IPS-11a (cell line): ENCODE measurements at regions not wholly inside any gene's neighbourhood (a gene's known extent, or its start where the extent isn't known, plus 50 kb on each side); places are given as distances from the start of the nearest gene placed in this dataset.

Source experiments
- H3K4me3 ChIP-seq: one replicate; pipeline ENCODE4 v1.5.1; 2013; ENCODE audit warnings: low read depth, low read length, control low read depth

DNA sequence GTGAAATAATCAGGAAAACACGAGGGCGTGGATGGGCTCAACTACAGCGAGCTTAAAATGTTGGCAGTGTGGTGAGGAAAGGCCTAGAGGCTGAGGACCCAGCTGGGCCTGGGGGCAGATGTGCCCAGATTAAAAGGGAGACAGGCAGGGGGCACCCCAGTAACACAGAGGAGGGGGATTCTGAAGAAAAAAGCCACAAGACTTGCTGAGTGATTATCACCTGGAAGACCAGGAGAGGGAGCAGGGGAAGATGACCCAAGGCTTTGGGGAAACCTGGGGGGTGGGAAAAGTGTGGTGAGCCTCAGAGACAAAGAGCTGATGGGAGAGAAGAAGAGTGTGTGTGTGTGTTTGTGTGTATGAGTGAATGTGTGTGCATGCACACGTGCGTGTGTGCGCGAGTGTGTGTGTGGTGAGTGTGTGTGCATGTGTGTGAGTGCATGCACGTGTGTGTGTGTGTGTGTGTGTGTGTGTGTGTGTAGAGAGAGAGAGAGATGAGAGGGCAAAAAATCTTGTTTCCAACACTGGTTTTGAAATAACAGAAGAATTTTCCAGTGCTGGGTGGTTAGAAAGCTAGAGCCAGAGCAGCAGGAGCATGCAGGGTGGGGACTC lies 500.5 kb downstream of the BUD13 start:
- no peak overlapping the region for H3K4me3 ChIP-seq

DNA sequence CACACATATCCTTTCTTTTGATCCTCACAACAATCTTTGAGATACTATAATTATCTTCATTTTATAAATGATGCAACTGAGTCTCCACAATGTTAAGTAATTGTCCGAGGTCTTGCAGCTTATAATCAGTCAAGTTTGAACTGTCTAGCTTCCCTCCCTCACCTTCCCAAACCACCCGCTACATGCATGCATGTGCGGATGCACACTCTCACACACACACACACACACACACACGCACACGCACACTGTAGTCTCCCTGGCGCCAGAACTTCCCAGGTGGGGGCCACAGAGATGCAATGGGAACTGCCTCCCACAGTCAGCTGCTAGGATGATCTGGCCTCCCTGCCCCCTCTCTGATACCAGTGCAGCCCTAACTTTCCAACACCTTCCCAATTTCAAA lies 501.3 kb downstream of the BUD13 start:
- no peak overlapping the region for H3K4me3 ChIP-seq

DNA sequence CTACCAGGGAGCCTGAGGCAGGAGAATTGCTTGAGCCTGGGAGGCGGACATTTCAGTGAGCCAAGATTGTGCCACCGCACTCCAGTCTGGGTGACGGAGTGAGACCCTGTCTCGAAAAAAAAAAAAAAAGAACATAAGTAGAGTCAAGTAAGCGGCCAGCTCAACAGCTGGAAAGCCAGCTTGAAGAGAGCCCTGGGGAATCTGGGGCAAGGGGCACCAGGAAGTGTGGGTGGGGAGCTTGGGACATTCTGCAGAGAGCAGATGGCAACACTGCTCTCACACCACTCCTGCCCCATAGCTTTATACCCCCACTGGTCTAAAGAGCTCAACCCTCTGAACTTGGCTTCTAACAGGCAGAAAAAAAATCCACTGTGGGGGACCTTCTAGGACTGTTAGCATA lies 505.6 kb downstream of the BUD13 start:
- H3K4me3 ChIP-seq = no peak overlapping the region

DNA sequence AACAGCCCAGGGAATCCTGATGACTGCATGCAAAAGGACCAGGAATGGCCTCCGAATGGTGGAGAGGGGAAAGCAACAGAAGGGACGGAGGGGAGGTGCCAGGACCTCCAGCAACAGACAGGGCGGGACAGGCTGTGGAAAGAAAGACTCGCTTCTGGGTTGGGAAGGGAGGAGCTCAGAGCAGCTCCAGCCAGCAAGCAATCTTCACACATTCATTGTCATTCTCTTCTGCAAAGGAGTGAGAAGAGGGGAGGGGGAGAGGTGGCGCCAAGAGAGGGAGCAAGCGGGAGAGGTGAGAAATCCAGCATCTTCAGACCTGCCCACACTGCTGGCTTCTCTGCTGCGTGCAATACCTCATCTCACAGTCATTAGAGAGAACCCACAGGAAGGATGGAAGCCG lies 509.0 kb downstream of the BUD13 start:
- H3K4me3 ChIP-seq = no peak overlapping the region

DNA sequence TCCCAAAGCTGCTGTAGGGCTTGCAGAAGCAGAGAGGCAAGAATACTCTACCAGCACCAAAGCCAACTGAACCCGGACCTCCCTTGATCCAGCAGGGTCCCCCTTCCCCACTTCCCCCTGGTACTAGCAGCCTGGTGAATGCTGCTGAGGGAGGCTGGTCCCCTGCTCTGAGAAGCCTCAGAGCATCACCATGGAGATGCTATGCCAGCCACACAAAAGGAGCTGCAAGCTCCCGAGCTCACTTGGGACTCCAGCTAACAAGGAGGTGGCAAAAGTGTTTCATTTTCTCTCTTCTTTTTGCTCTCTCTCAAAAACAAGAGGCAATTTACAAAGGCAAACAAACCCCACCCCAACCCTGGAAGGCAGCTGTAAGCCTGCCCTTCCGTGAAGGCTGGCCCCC lies 509.8 kb downstream of the BUD13 start:
- H3K4me3 ChIP-seq = no peak overlapping the region

DNA sequence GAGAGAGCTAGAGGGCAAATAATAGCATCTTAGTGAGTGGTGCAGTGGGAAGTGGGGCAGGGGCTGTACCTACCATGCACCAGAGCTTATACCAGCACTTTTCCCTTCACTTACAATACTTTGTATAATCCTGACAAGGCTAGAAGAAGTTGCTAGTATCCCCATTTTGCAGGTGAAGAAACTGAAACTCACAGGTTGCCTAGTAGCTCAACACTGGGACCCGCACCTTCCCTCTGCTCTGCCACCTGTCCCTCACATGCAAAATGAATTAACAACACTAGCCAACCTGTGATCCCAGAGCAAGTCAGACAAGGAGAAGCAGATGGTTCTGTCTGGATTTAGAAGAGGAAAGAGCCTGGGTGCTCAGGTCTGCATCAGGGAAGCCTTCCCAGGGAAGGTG lies 510.4 kb downstream of the BUD13 start:
- no peak overlapping the region for H3K4me3 ChIP-seq

DNA sequence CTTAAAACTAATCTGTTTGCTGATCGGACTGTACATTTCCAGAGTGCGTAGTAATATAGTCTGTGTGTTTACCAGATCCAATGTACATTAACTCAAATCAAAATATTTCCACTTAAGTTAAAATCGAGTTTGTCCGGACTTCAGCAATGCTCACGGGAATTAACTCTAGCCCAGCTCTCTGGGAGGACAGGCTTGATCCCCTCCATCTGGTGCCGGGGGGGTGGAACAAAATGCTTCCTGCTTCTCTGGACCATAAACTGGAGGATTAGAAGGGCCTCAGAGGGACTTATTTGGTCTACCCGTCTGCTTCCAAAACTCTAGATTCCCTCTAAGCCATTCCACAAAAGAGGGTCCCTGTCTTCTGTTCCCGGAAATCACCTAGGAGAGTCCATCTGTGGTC lies 511.2 kb downstream of the BUD13 start:
- no peak overlapping the region for H3K4me3 ChIP-seq

DNA sequence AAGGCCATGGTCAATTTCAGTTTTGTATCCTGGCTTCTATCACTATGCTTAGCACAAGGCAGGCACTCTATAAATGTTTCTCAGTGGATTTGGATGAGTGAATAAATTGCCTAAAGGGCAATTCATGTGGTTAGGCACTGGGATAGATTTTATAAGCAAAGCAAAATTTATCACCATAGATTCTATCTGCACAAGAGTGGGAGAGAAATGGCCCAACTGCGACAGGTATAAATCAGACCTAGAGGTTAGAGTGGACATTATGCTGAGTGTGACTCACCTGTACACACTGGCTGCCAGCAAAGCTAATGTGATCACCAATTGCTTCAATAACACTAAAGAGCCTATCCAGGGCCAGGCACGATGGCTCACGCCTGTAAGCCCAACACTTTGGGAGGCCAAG lies 514.0 kb downstream of the BUD13 start:
- H3K4me3 ChIP-seq = no peak overlapping the region

DNA sequence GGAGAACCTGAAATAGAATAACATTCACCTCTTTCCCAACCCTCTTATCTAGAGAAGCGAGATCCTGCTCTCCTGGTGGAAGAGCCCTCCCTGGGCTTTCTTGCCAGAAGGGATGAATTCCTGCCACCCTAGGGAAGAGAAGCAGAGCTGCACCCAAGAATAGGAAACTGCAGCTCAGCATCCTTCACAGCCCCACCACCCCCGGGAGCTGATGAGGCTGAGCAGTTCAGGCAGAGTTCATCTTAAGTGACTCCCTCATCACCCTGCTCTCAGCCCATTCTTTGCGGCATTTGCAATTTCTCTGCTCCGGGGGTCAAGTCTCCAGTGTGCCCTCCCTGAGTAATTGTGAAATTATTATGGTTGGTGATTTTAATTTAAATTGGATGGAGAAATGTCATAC lies 514.9 kb downstream of the BUD13 start:
- no peak overlapping the region for H3K4me3 ChIP-seq

DNA sequence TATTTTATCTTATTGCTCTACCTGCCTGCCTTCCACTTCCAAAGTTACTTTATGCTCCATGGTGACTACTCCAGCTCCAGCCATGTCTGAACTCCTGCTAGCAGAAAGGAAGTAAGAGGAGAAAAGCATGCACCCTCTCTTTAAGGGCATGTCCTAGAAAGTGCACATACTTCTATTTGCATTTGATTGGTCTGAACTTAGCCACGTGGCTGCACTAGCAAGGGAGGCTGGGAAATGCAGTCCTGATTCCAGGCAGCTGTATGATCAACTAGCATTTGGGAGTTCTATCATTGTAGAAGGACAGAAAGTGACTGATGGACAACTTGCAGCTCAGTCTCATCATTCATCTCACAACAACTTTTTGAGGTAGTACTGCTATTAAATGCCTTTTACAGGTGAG lies 515.7 kb downstream of the BUD13 start:
- no peak overlapping the region for H3K4me3 ChIP-seq

DNA sequence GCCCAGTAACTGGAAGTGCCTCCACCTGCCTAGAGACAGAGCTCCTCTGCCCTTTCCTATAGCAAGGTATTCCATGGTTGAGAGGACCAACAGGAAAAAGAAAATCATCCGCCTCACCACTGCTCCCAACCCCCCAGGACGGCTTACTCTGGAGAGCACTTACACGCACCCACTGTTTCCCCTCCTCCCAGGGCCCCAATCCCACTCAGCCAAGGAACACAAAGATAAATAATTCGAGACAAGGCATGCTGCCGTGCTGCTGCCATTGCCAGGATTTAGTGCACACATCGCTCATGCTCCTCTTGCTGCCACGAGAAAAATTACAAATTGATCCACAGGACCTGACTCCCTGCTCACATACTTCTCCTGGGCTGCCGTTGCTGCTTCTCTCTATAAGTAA lies 516.6 kb downstream of the BUD13 start:
- no peak overlapping the region for H3K4me3 ChIP-seq

DNA sequence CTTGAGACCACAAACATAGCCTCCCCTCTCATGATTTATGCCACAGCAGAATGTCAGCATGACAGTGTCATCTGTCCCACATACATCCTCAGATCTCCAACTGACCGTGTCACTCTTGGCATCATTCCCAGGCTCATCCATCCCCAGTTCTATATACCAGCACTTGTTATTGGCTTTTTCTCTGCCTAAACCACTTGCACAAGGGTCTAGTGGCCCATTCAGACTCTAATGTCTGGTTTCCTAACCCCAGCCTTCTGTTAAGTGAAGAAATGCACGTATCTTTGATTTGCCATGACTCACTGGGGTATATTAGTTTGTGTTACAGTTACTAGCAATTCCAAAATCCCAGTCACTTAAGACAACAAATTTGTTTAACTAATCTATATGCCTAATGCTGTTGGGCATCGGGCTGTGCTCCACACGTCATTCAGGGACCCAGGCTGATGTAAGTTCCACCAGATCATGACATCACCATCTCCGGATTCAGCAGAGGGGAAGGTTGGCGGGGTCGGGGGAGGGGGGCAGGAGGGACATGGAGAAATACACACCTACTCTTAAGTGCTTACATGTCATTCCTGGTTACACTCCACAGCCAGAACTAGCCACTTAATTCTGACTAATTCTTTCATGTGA lies 517.4 kb downstream of the BUD13 start:
- no peak overlapping the region for H3K4me3 ChIP-seq

DNA sequence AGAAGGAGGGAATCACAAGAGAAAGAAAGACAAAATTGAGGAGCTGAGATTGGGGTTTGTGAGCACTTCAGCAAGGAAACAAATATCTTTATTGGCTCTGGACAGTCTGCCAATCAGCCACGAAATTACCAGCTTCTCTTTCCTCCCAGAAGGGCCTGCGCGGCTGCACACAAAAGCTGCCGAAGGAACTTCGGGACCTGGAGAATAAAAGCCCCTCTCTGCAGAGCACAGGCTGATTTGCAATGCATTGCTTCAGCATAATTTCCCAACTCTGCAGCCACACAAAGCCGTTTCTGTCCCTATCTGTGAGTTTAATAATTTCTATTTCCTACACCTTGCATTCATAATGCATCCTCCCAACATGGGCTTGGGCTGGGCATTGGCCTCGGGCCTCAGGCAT lies 522.6 kb downstream of the BUD13 start:
- no peak overlapping the region for H3K4me3 ChIP-seq

DNA sequence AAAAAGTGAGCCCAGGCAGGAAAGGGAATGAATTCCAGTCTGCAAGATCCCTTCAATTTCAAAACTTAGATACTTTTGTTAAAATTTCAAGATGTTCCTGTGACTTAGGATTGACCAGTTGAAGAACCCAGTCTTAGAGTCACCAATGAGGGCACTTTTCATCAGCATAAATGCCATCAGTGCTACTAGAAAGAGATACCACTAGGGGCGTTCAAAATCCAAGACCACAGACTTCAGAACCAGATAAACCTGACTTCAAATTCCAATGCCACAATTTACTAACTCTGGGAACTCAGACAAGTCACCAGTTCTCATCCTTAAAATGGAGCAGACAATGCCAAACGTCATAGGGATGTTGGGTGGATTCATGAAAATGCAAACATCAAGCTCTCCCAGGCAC lies 523.2 kb downstream of the BUD13 start:
- no peak overlapping the region for H3K4me3 ChIP-seq

DNA sequence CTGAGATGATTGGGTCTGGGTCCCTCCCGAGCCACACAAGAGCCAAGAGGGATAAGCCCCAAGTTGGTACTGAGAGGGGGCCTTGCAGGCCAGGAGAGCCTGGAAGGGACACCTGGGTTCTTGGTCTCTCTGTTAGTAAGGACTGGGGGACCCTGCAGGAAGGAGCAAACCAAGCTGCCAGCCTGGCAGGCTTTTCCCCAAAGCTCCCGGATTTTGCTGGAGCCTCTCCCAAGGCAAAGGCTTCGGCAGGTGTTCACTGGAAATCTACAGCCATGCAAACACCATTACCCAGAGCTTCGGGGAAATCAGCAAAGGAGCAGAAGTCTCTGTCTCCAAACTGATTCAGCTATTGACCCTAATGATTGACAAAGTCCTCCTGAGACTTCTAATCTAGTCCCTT lies 527.9 kb downstream of the BUD13 start:
- H3K4me3 ChIP-seq = no peak overlapping the region

DNA sequence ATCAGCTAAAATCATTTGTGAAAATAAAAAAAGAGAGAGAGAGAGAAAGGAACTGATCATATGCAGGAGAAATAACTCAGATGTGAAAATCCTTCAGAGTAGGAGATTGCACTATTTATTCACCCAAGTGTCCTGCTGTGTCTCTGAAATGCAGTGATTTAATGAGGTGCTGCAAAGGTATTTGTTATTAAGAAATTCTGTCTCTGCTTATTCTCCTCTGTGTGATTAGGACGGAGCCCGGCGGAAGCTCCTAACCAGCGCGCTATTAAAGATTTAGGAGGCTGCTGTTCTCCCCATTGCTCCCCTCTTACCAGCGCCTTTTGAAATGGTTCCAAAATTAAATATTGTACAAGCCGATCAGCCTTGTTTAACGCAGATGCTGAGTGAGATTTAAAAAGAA lies 528.3 kb downstream of the BUD13 start:
- H3K4me3 ChIP-seq = no peak overlapping the region

DNA sequence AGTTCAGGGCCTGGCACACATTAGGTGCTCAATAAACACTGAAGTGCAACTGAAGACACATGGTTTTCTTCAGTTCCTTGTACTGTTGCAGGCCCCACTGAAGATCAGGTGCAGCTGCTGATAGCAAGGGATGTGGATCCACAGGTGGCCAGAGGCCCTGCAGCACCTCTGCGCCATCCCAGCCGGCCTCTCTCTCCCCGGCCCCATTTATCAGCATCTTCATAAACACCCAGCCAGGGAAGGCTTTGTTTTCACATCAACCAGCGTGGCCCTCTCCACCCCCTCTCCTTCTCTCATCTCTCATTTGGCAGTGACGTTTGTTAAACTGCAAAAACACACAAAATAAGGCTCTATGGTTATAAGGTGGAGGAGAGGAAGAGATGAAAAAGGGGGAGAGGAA lies 528.8 kb downstream of the BUD13 start:
- no peak overlapping the region for H3K4me3 ChIP-seq

DNA sequence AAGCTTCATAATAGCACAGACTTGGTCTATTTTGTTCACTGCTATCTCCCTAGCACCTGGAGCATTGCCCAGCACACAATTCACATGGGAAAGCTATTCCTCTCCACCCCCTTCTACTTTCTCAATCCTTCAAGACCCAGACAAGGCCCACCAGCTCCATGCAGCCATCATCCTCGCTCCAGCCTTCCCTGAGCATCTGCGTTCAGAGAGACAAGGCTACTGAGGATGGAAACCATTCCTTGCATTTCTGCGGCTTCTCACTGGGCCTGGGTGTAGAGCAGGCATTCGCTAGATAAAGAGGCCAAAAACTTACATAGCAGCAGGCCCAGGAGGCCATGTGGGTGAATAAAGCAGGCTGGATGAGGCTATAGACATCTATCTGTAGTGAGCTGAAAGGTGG lies 530.8 kb downstream of the BUD13 start:
- H3K4me3 ChIP-seq = no peak overlapping the region

DNA sequence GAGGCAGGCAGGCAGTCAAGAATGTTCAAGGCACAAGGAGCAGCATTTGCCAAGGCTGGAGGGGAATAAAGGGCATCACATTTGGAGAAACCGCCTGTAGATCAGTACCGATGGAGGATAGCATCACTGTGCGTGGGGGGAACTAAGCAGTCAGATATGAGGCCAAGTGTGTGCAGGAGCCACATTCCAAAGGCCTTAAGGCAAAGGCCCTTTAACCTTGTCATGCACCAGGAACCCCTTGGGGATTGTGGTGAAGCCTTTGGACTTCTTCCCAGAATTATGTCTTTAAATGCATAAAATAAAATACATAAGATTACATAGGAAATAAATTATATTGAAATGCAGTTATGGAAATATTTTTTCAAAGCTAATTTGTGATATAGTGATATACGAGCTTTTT lies 532.1 kb downstream of the BUD13 start:
- no peak overlapping the region for H3K4me3 ChIP-seq

DNA sequence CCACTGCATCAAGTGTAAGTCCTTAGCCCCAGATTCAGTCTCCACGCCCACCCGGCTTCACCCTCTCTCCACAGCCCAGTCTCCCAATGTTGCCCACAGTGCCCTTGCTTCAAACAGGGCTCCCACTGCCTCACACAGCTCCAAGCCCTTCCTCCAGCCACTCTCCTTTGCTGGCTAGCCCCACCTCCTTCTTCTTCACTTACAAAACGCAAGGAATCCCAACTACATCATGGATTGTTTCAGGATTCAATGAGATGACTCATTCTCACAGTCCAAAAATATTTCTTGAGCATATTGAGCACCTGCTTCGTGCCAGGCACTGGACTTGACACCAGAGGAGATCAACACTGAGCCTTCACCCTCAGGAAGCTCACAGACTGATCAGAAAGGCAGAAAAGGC lies 533.5 kb downstream of the BUD13 start:
- no peak overlapping the region for H3K4me3 ChIP-seq

DNA sequence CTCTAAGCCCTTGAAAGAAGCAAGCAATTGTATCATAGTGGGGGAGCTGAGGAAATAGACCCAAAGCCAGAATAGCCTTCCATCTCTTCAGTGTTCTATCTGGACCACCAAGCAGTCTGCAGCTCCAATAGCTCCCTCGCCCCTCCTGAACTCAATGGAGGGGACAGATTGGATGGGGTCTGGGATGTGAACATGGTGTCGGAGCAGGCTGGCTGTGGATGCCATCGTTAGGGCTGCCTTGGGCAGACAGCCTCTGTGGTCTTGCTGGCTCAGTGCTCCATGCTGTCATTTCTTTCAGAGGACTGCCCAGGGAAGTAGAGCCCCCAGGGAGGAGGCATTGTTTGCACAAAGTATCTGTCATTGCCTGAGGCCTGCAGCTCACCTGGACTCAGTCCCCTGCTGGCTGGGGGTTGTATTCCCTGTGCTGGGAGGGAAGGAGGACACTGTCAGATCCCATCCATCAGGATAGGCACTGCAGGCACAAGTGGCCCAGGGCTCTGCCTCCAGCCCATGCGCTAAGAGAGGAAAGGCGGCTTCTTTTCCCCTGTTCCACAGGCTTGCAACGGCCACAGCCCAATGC lies 537.7 kb downstream of the BUD13 start:
- no peak overlapping the region for H3K4me3 ChIP-seq

DNA sequence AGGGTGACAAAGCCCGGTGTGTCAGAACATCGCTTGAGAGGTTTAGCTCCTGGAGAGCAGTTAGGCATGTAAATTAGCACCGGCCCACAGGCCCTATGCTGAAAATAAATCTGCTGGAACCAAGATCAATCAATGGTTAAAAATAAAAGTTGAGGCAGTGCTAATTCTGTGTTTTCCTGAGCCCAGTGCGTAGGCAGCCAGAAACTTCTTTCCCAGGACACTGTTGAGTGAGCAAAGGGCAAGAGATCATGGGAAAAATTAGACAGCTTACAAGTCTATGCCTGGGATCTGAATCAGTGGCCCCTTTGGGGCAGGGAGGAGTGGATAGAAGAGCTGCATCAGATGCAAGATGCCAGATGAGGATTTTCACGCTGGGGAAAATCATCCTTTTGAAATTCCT lies 539.2 kb downstream of the BUD13 start:
- H3K4me3 ChIP-seq = no peak overlapping the region

DNA sequence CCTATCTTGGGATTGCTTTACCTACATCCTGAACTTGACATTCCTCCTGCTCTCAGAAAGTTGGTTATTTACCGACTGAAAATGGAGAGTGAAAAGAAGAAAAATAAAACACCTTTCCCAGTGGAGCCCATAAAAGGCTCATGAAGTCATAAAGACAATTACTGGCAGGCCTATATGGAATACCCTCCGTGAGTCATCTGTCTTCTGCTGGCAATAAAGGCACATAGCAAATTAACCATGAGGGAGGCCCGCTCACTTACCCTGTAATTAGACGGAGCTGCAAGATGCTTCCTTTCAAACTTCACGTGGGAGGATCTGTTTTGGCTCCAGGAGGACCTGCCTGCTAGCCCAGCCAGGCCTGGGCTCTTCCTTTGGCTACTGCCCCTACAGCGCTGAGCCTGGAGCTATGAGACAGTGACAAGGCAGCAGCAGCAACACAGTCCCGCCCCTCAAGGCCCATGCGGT lies 540.4 kb downstream of the BUD13 start:
- no peak overlapping the region for H3K4me3 ChIP-seq
